Spleen (tissue), 11 donors: ENCODE measurements at regions not wholly inside any gene's neighbourhood (a gene's known extent, or its start where the extent isn't known, plus 50 kb on each side); places are given as distances from the start of the nearest gene placed in this dataset.

Experiments
- DNase-seq: peaks from one replicate; pipeline ENCODE4 v3.0.0-alpha.2; 2020
- H3K27ac ChIP-seq, 8 donors: fragments of 200-600 bp; sonication (generic) in 7 of 8; 1 replicate in 4 of 8; 2 replicates in 4 of 8; pipeline versions ENCODE4 v1.5.0 to v1.8.0; 2016 to 2021; ENCODE audit warnings: inconsistent platforms in 4 of 8, mild to moderate bottlenecking in 4 of 8, moderate library complexity in 1 of 8
- H3K27me3 ChIP-seq, 7 donors: fragments of 200-600 bp; sonication (generic) in 6 of 7; replicated peaks in 1 of 7; 1 replicate in 4 of 7; 2 replicates in 3 of 7; pipeline versions ENCODE4 v1.5.0 to v1.8.0; 2016 to 2021; ENCODE audit warnings: inconsistent platforms in 3 of 7, mild to moderate bottlenecking in 1 of 7
- H3K36me3 ChIP-seq, 6 donors: fragments of 200-600 bp; sonication (generic) in 5 of 6; 1 replicate in 4 of 6; 2 replicates in 2 of 6; pipeline versions ENCODE4 v1.5.0 to v1.8.0; 2016 to 2021; ENCODE audit warnings: inconsistent platforms in 2 of 6
- H3K4me1 ChIP-seq, 6 donors: fragments of 200-600 bp; sonication (generic) in 5 of 6; 1 replicate in 3 of 6; 2 replicates in 3 of 6; pipeline versions ENCODE4 v1.5.0 to v1.8.0; 2016 to 2021; ENCODE audit warnings: inconsistent platforms in 3 of 6
- H3K4me3 ChIP-seq, 8 donors: fragments of 200-600 bp; sonication (generic) in 7 of 8; 1 replicate in 4 of 8; 2 replicates in 4 of 8; pipeline versions ENCODE4 v1.5.0 to v1.8.0; 2016 to 2021; ENCODE audit warnings: inconsistent platforms in 4 of 8, mild to moderate bottlenecking in 4 of 8, moderate library complexity in 2 of 8
- H3K9me3 ChIP-seq, 8 donors: fragments of 200-600 bp; sonication (generic) in 7 of 8; 1 replicate in 4 of 8; 2 replicates in 4 of 8; pipeline versions ENCODE4 v1.5.0 to v1.8.0; 2016 to 2021; ENCODE audit warnings: inconsistent platforms in 4 of 8
- CTCF ChIP-seq, 11 experiments: fragments of 200-600 bp in 7 of 11; fragments of 450-650 bp in 4 of 11; sonication (generic) in 4 of 11; IDR thresholded peaks in 8 of 11; conservative IDR thresholded peaks in 3 of 11; 1 replicate in 7 of 11; 2 replicates in 4 of 11; pipeline versions ENCODE4 v1.4.0 to v1.8.0; 2016 to 2021; ENCODE audit warnings: antibody characterized with exemption in 11 of 11, inconsistent platforms in 4 of 11, mild to moderate bottlenecking in 1 of 11
- POLR2A ChIP-seq, 3 donors: fragments of 450-650 bp; IDR thresholded peaks; one replicate each; pipeline ENCODE4 v1.5.1; 2017; ENCODE audit warnings: antibody characterized with exemption in 3 of 3, mild to moderate bottlenecking in 1 of 3
- POLR2AphosphoS5 ChIP-seq, 3 donors: sonication (generic); formaldehyde crosslinking; IDR thresholded peaks; one replicate each; pipeline ENCODE4 v1.5.1; 2017; ENCODE audit warnings: antibody characterized with exemption in 3 of 3
- WGBS, 5 donors: extraction: QIAGEN DNeasy Blood & Tissue Kit in 3 of 5; methylation state at CpG; one replicate each; pipeline versions ENCODE4 v1.1.5 to v1.1.7; 2013 to 2018; 5-methylcytosine and 5-hydroxymethylcytosine counted together
- intact Hi-C: fragments of 100-400 bp; cut with DNase I; formaldehyde crosslinking; loops from one replicate; pipeline ENCODE4 v1.15.0; 2023; ENCODE audit warnings: low total_unique reads
- donor health status: healthy with polysubstance abuse.
- donor health status: DM: no; HTN: no; CAD: no; lungs with moderate emphysema.
- donor health status: DM: no; HTN: no; CAD: no.
- donor health status: Bipolar disorder and iron deficiency.
- donor health status: healthy.
- donor health status: DM: no; HTN: no; CAD: no.
- donor health status: DM: yes; HTN: yes; CAD: no.

GRCh38 chr6:144335311-144335861, 50.3 kb downstream of the UTRN start:
- no peaks in the 10 kb centered on the region for H3K36me3 ChIP-seq
- H3K27ac ChIP-seq, result peak overlapping the region; percentile 61 to 89 (median 80)
- no peak for DNase-seq
- H3K4me3 ChIP-seq, result peak overlapping the region in 1 of 8 donors; percentile 59
- H3K27me3 ChIP-seq, result no peaks in the 10 kb centered on the region
- WGBS, 5 donors, result 31 to 45% (median 35%) methylated on average over 5 of the region's 5 CpGs
- no peak for TF ChIP-seq POLR2A (IDR thresholded peaks at IDR 0.05)
- peak in 1 of 3 donors; percentile 61 for TF ChIP-seq POLR2AphosphoS5 (IDR thresholded peaks at IDR 0.05)
- no peaks in the 10 kb centered on the region for H3K9me3 ChIP-seq
- intact Hi-C loops, result loop anchor here (10.0 kb wide), 1 partner anchor 51 kb away; the partner anchor contains the start of gene UTRN
- peaks cover 28 to 93% (median 69%) of the 10 kb centered on the region in 6 donors for H3K4me1 ChIP-seq

- 71 to 85% (median 82%) methylated on average over 5 of the region's 5 CpGs for WGBS, 5 donors
- no peaks in the 10 kb centered on the region for H3K9me3 ChIP-seq
- TF ChIP-seq CTCF (IDR thresholded peaks at IDR 0.05 in 8 of 11, conservative IDR thresholded peaks at IDR 0.05 in 3 of 11), result no peak
- peak in 1 of 3 donors; percentile 11 for TF ChIP-seq POLR2A (IDR thresholded peaks at IDR 0.05)
- peak in 2 of 3 donors; percentile 81 to 85 for TF ChIP-seq POLR2AphosphoS5 (IDR thresholded peaks at IDR 0.05)
- H3K27me3 ChIP-seq, result no peaks in the 10 kb centered on the region
- H3K4me3 ChIP-seq, result peak overlapping the region in 1 of 8 donors; percentile 59
- intact Hi-C loops, result loop anchor here (10.0 kb wide), 1 partner anchor 51 kb away; the partner anchor contains the start of gene UTRN
- peak; percentile 85 for DNase-seq
- no peaks in the 10 kb centered on the region for H3K36me3 ChIP-seq
- peaks cover 33 to 93% (median 74%) of the 10 kb centered on the region in 6 donors for H3K4me1 ChIP-seq
- peak overlapping the region; percentile 61 to 89 (median 80) for H3K27ac ChIP-seq
Observed at GRCh38 chr6:144335914-144336313, 50.8 kb downstream of the UTRN start.

- DNase-seq, result no peak
- H3K9me3 ChIP-seq, result no peaks in the 10 kb centered on the region
- no peak overlapping the region for H3K4me3 ChIP-seq
- intact Hi-C loops, result loop anchor here (10.0 kb wide), 1 partner anchor 52 kb away; the partner anchor contains the start of gene UTRN
- H3K4me1 ChIP-seq, result peaks cover 39 to 93% (median 83%) of the 10 kb centered on the region in 6 donors
- no peaks in the 10 kb centered on the region for H3K27me3 ChIP-seq
- H3K36me3 ChIP-seq, result no peaks in the 10 kb centered on the region
- peak overlapping the region in 4 of 8 donors; percentile 81 to 89 (median 84) for H3K27ac ChIP-seq
- WGBS, 5 donors, result 81 to 96% (median 90%) methylated on average over 2 of the region's 2 CpGs
- no peak for TF ChIP-seq CTCF (IDR thresholded peaks at IDR 0.05 in 8 of 11, conservative IDR thresholded peaks at IDR 0.05 in 3 of 11)
- TF ChIP-seq POLR2A (IDR thresholded peaks at IDR 0.05), result no peak
- TF ChIP-seq POLR2AphosphoS5 (IDR thresholded peaks at IDR 0.05), result no peak
Observed at GRCh38 chr6:144336900-144337299, 51.8 kb downstream of the UTRN start.

GRCh38 chr6:144338474-144338873, 53.3 kb downstream of the UTRN start:
- Histone ChIP-seq H3K4me3 (no peak overlapping the region), H3K4me1 (peaks cover 47 to 100% (median 96%) of the 10 kb centered on the region in 6 donors), H3K9me3 (no peaks in the 10 kb centered on the region), H3K36me3 (no peaks in the 10 kb centered on the region), H3K27ac (peak overlapping the region in 6 of 8 donors; percentile 16 to 89 (median 87)), H3K27me3 (no peaks in the 10 kb centered on the region)
- intact Hi-C loops, result loop anchor here (10.0 kb wide), 1 partner anchor 54 kb away; the partner anchor contains the start of gene UTRN
- TF ChIP-seq CTCF (IDR thresholded peaks at IDR 0.05 in 8 of 11, conservative IDR thresholded peaks at IDR 0.05 in 3 of 11), result no peak
- TF ChIP-seq POLR2AphosphoS5 (IDR thresholded peaks at IDR 0.05), result no peak
- TF ChIP-seq POLR2A (IDR thresholded peaks at IDR 0.05), result no peak
- DNase-seq, result no peak
- WGBS, 5 donors, result 85 to 97% (median 92%) methylated on average over 6 of the region's 6 CpGs
